ENCODE measurements at regions not wholly inside any gene's neighbourhood (a gene's known extent, or its start where the extent isn't known, plus 50 kb on each side); places are given as distances from the start of the nearest gene placed in this dataset.

- TF ChIP-seq USF1 (IDR thresholded peaks at IDR 0.05) (no peak), NFIC (IDR thresholded peaks at IDR 0.05) (no peak), TCF12 (IDR thresholded peaks at IDR 0.05; ENCODE audit: low read depth) (no peak), CEBPB (IDR thresholded peaks at IDR 0.05) (no peak), MAX (IDR thresholded peaks at IDR 0.05) (no peak), EGR1 (IDR thresholded peaks at IDR 0.05) (no peak), FOXM1 (IDR thresholded peaks at IDR 0.05; ENCODE audit: borderline replicate concordance, low read depth) (no peak), EP300 (IDR thresholded peaks at IDR 0.05; ENCODE audit: borderline replicate concordance) (no peak), TEAD4 (IDR thresholded peaks at IDR 0.05) (no peak), REST (IDR thresholded peaks at IDR 0.05; ENCODE audit: low read depth) (no peak)
These were observed 375.6 kb downstream of the FBXW7 start for GRCh38 chr4:152160225-152160800.

- no peak for TF ChIP-seq TAF1 (IDR thresholded peaks at IDR 0.05; ENCODE audit: low read depth)
- no peak for TF ChIP-seq TEAD4 (IDR thresholded peaks at IDR 0.05)
- no peak for TF ChIP-seq USF1 (IDR thresholded peaks at IDR 0.05)
- TF ChIP-seq MAX (IDR thresholded peaks at IDR 0.05), result no peak
- no peak for TF ChIP-seq CREB1 (IDR thresholded peaks at IDR 0.05; ENCODE audit: low read depth)
- no peak for TF ChIP-seq EGR1 (IDR thresholded peaks at IDR 0.05)
- TF ChIP-seq REST (IDR thresholded peaks at IDR 0.05; ENCODE audit: low read depth), result no peak
- TF ChIP-seq ZBTB7A (IDR thresholded peaks at IDR 0.05; ENCODE audit: low read depth), result no peak
- TF ChIP-seq RAD21 (IDR thresholded peaks at IDR 0.05; ENCODE audit: low read depth), result no peak
- no peak for TF ChIP-seq TCF12 (IDR thresholded peaks at IDR 0.05; ENCODE audit: low read depth)
- TF ChIP-seq EP300 (IDR thresholded peaks at IDR 0.05; ENCODE audit: borderline replicate concordance), result no peak
- no peak for TF ChIP-seq FOXM1 (IDR thresholded peaks at IDR 0.05; ENCODE audit: borderline replicate concordance, low read depth)
- no peak for TF ChIP-seq NFIC (IDR thresholded peaks at IDR 0.05)
- TF ChIP-seq YY1 (IDR thresholded peaks at IDR 0.05; ENCODE audit: low read depth), result no peak
These were observed 376.1 kb downstream of the FBXW7 start for GRCh38 chr4:152159773-152160172.

GRCh38 chr4:152158225-152158624 is 377.7 kb downstream of the FBXW7 start:
- TF ChIP-seq TAF1 (IDR thresholded peaks at IDR 0.05; ENCODE audit: low read depth), result no peak
- no peak for TF ChIP-seq MAX (IDR thresholded peaks at IDR 0.05)
- TF ChIP-seq REST (IDR thresholded peaks at IDR 0.05; ENCODE audit: low read depth), result no peak
- no peak for TF ChIP-seq ZBTB7A (IDR thresholded peaks at IDR 0.05; ENCODE audit: low read depth)
- TF ChIP-seq NFIC (IDR thresholded peaks at IDR 0.05), result no peak
- no peak for TF ChIP-seq FOXM1 (IDR thresholded peaks at IDR 0.05; ENCODE audit: borderline replicate concordance, low read depth)
- TF ChIP-seq TEAD4 (IDR thresholded peaks at IDR 0.05), result no peak

- TF ChIP-seq TCF12 (IDR thresholded peaks at IDR 0.05; ENCODE audit: low read depth) (no peak), USF1 (IDR thresholded peaks at IDR 0.05) (no peak), YY1 (IDR thresholded peaks at IDR 0.05; ENCODE audit: low read depth) (no peak), ZBTB7A (IDR thresholded peaks at IDR 0.05; ENCODE audit: low read depth) (no peak), RAD21 (IDR thresholded peaks at IDR 0.05; ENCODE audit: low read depth) (no peak), EP300 (IDR thresholded peaks at IDR 0.05; ENCODE audit: borderline replicate concordance) (no peak), REST (IDR thresholded peaks at IDR 0.05; ENCODE audit: low read depth) (no peak), FOXM1 (IDR thresholded peaks at IDR 0.05; ENCODE audit: borderline replicate concordance, low read depth) (no peak), TAF1 (IDR thresholded peaks at IDR 0.05; ENCODE audit: low read depth) (no peak), EGR1 (IDR thresholded peaks at IDR 0.05) (no peak)
These were observed 378.3 kb downstream of the FBXW7 start for GRCh38 chr4:152157629-152158028.
